NCI-H1930 (cell line): ENCODE measurements at regions not wholly inside any gene's neighbourhood (a gene's known extent, or its start where the extent isn't known, plus 50 kb on each side); places are given as distances from the start of the nearest gene placed in this dataset.
"Not testable (repeated sequence)": the region's sequence is repeated elsewhere in the genome, so short reads cannot be mapped to it uniquely, and the experiment has no call there.

ENCODE experiments used
- DNase-seq, 2 experiments: peaks; one replicate each; lab custom pipeline; 2025; lab: John Stamatoyannopoulos, UW

GRCh38 chr7:16933296-16934279 lies 51.8 kb upstream of the AGR3 start:
- DNase-seq, result no peak

- no peak for DNase-seq
Measured at GRCh38 chr7:16934722-16935340, 53.0 kb upstream of the AGR3 start.

GRCh38 chr7:16935341-16935735 lies 53.6 kb upstream of the AGR3 start:
- no peak for DNase-seq

GRCh38 chr7:16936626-16937422 lies 55.0 kb upstream of the AGR3 start:
- DNase-seq, result no peak

GRCh38 chr7:16939161-16939560 lies 57.4 kb upstream of the AGR3 start:
- DNase-seq, result no peak

- no peak for DNase-seq
Measured at GRCh38 chr7:16940776-16941175, 59.0 kb upstream of the AGR3 start.

- no peak for DNase-seq
Measured at GRCh38 chr7:16942929-16943509, 61.2 kb upstream of the AGR3 start.

- DNase-seq, result no peak
Measured at GRCh38 chr7:16944936-16945335, 63.2 kb upstream of the AGR3 start.

- DNase-seq, result no peak
Measured at GRCh38 chr7:16945372-16945771, 63.6 kb upstream of the AGR3 start.

- not testable (repeated sequence) for DNase-seq
Measured at GRCh38 chr7:16948110-16948509, 66.3 kb upstream of the AGR3 start.

- no peak for DNase-seq
Measured at GRCh38 chr7:16951483-16952080, 69.8 kb upstream of the AGR3 start.

GRCh38 chr7:16954321-16954720 lies 72.5 kb upstream of the AGR3 start:
- no peak for DNase-seq

- no peak for DNase-seq
Measured at GRCh38 chr7:16958724-16959123, 76.9 kb upstream of the AGR3 start.

- DNase-seq, result no peak
Measured at GRCh38 chr7:16960337-16960965, 78.7 kb upstream of the AGR3 start.

GRCh38 chr7:16961641-16962040 lies 79.9 kb upstream of the AGR3 start:
- no peak for DNase-seq

GRCh38 chr7:16963044-16963443 lies 81.3 kb upstream of the AGR3 start:
- no peak for DNase-seq

GRCh38 chr7:16965697-16966096 lies 83.9 kb upstream of the AGR3 start:
- not testable (repeated sequence) for DNase-seq

GRCh38 chr7:16967300-16967811 lies 85.6 kb upstream of the AGR3 start:
- DNase-seq, result no peak

- DNase-seq, result no peak
Measured at GRCh38 chr7:16970732-16971482, 89.1 kb upstream of the AGR3 start.

GRCh38 chr7:16975712-16976111 lies 93.9 kb upstream of the AGR3 start:
- no peak for DNase-seq
